HTERT RPE-1 (cell line): ENCODE measurements at regions not wholly inside any gene's neighbourhood (a gene's known extent, or its start where the extent isn't known, plus 50 kb on each side); places are given as distances from the start of the nearest gene placed in this dataset.

Experiments
- in situ Hi-C: fragments of 300-500 bp; cut with MboI; formaldehyde crosslinking; loops from 4 replicates; pipeline ENCODE4 v1.14.3; 2020; ENCODE audit warnings: low sequenced_read_pairs

DNA sequence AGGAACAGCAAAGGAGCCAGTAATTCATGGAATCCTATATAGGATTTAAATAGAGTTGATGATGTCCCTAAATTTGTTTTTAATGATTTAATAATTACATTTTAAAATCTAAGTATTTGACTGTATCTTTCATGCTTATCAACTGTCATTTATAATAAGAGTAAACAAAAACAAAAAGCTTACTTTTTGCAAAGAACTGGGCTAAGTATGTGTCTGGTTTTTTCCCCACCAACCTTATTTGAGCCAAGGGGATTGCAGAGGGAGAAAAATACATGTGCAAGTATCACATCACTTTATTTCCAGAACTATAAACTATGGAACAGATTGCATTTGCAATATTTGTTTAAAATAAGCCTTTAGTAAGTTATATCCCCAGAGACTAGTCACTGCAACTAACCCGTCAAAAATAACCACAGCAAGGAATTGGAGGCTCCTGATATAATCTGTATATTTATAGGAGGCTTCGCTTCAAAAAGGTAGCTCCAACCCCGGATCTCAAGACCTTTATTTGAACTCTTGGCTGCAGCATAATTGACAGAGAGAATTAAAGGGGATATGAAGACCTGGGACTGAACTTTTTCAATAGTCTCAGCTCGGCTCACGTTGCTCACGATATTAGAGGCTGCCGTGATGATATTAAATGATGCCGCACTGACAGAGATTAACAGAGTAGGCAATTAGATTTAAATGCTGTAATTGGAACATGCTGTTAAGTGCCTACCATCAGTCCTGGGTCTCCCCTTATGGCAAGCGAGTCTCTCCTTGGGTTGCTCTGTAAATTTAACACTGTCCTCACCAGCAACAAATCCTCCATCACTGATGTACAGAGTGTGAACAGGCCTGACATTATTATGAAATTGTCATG, 329.1 kb upstream of the NFIA start:
- in situ Hi-C loops = no loop called here

DNA sequence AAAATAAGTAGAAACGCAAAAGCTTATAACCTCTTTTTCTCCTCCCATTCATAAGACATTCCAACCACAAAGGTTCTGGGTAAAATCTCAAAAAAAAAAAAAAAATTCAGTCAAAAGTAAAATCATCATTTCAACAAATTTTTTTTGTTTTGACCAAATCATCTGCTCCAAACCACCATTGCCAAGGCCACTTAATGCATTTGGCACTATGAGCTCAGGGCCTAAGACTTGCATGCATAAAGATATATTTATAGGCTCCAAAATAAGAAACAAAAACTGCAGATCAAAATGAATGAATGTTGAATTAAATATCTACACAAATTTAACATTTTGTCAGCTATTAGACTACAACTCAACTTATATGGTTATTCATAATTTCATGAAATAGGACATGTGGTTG, 331.1 kb upstream of the NFIA start:
- in situ Hi-C loops = no loop called here

DNA sequence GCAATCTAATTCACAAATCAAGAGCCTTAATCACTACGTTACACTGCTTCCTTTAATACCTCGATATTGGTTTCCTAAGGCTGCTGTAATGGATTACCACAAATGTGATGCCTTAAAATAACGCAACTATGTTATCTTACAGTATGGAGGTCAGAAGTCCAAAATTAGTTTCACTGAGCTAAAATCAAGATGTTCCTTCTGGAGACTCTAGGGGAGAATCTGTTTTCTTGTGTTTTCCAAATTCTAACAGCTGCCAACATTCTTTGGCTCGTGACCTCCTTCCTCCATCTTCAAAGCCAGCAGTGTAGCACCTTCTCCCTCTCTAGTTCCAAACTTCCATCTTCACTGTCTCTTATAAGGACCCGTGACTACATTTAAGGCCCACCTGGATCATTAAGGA, 335.0 kb upstream of the NFIA start:
- in situ Hi-C loops = no loop called here

DNA sequence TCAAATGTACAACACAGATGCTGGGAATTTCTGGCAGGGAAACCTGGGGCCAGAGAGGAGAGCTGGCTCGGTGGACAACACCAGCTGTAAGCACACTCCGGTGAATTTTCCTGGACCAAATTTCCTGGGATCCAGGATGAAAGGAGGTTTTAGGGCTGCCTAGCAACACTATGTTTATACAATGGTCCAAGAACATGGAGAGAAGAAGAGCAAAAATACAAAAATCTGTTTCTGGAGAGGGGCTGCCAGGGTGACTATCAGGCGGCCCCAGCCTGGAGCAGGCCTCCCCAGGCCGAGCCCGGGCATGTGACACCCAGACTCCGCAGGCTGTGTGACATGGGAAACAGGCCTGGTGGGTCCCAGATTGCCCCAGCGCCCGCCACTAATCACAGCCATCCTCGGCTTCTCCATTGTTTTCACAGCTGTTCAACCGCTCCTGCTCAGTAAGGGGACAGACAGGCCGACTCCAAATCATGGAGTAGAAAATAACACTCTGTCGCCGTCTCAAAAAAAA, 336.0 kb upstream of the NFIA start:
- in situ Hi-C loops = no loop called here

DNA sequence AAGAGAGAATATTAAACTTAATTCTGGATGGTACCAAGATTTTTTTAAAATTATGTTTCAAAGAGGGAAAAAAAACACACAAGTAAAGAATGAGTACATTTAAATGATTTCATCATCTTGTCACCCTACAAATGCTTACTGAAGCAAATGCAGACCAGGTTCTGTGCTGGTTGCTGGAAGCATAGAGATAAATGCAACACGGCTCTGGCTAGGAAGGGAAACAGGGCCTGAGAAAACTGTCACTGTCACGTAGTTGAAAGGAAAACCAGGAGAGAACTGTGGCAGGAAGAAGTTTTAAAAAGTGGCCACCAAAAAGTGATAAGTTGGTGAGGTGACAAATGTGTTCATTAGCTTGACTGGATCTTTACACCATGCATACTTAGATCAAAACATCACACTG, 336.9 kb upstream of the NFIA start:
- in situ Hi-C loops = no loop called here

DNA sequence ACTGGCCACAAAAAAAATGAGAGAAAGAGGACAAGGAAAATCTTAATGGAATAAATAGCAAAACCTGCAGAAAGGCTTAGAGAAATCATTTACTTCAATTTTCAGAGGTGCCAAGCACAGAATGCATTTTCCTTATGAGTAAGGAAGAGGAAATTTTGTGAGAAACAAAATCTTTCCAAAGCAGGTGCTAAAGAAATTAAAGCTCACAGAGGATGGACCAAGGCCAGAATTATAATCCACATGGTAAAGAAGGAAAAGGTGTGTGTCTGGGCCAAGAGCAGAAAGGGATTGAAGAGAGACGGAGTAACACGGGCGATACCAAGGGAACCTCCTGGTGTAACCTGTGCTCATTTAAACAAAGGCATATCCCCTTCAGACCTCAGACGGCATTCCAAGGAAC, 340.0 kb upstream of the NFIA start:
- in situ Hi-C loops = no loop called here

DNA sequence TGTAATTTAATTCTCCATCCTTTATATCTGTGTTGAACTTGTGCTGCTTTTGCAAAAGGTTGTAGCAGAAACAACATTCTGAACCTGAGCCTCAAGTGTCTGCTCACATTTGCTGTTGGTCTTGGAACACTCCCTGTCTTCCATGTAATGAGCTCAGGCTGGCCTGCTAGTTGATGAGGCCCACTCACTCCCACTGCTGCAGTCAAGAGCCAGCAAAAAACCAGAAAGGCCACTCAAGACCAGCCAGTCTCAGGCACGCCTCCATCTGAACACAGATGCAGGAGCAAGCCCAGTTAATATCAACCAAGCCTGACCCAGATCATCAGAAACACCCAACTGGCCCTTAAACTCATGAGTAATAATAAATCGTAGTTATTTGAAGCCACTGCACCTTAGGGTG, 342.2 kb upstream of the NFIA start:
- in situ Hi-C loops = no loop called here

DNA sequence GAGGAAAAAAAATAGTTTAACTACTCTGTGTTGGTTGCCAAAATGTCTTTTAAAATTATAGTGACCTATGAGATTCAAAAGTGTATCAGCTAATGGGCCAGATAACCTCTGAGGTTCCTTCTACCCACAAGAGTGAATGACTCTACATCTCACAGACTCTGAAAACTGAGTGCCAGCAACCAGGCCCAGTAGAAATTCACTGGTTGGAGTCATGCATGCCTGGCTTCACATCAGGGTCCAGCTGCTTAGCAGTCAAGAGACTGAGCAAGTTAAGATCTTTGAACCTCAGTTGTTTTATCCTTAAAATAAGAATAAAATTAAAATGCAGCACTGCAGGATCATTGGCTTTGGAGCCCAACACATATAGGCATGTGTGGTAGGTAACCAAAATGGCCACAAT, 342.6 kb upstream of the NFIA start:
- in situ Hi-C loops = no loop called here

DNA sequence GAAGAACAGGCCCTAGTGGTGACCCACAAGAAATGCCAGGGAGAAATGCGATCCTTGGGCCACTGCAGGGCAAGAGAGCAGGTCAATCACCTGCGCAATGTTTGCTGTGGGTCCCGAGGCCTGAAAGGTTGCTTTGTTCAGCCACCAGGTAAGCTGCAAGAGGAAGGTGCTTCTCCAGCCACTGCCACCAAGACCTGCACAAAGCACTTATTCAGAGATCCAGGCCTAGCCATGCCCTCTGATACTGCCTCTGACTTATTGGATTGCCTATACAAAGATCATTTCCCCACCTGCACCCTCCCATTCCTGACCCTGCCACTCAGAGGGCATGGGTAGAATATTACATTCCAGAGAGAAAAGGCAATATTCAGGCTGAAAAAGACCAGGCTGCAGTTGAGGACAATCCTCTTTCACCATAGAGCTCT, 349.4 kb upstream of the NFIA start:
- in situ Hi-C loops = no loop called here

DNA sequence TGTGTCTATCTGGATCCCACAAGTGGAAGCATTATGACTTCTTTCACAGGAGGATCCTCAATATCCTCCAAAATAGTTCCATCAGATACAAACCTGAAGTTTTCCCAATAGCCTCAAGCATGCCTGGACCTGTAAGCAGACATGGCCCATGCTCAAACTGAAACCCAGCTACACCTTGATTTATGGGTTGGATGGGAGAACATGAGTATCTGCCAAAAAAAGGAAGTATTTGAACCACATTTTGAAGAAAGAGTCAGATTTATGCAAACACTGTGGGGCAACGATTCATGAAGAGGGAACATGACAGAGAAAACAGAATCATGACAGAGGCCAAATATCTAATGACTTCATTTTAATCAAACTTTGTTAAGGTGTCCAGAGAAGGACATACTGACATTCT, 351.0 kb upstream of the NFIA start:
- in situ Hi-C loops = no loop called here

DNA sequence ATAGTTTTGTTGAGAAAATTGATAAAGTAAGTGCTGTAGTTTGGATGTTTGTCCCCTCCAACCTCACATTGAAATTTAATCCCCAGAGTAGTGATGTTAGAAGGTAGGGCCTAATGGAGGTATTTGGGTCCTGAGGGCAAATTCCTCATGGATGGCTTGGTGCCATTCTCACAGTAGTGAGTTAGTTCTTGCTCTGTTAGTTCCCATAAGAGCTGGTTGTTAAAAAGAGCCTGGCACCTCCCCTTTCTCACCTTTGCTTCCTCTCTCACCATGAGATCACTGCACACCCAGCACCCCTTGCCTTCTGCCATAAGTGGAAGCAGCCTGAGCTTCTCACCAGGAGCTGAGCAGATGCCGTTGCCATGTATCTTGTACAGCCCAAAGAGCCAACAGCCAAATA, 354.8 kb upstream of the NFIA start:
- in situ Hi-C loops = no loop called here

DNA sequence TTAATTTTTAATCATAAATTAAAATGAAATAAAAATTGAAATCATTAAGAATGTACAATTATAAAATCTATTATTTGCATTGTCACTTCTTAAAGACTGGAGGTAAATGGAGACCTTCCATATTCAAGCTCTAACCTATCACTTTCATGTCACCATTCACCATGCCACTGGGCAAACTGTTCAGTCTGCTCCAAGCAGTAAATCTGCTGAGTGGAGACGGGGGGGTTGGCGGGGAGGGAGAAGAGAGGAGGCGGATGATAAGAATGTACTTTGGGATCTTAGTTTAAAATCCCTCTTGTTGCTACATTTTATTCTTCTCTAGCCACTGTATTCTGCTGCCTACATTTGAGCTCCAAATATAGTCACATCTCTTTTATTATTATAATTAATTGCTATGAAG, 365.9 kb upstream of the NFIA start:
- in situ Hi-C loops = no loop called here

DNA sequence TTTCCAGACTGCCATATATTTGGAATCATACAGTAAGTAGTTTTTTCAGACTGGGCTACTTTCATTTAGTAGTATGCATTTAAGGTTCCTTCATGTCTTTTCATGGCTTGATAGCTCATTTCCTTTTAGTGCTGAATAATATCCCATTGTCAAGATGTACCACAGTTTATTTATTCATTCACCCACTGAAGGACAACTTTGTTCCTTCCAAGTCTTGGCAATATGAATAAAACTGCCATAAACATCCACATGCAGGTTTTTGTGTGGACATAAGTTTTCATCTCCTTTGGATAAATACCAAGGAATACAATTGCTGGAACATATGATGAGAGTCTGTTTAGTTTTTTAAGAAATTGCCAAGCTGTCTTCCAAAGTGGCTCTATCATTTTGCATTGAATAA, 366.4 kb upstream of the NFIA start:
- in situ Hi-C loops = no loop called here

DNA sequence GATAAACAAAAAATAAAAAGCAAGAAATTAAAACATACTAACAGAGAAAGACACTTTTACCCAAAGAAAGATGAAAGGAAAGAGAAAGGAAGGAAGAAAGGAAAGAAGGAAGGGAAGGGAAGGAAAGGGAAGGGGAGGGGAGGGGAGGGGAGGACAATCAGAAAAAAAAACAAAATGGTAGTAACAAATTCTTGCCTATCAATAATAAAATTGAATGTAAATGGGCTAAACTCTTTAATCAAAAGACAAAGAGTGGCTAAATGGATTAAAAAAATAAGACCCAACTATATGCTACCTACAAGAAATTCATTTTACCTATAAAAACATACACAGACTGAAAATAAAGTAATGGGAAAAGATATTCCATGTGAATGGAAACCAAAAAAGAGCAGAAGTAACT, 372.9 kb upstream of the NFIA start:
- in situ Hi-C loops = no loop called here

DNA sequence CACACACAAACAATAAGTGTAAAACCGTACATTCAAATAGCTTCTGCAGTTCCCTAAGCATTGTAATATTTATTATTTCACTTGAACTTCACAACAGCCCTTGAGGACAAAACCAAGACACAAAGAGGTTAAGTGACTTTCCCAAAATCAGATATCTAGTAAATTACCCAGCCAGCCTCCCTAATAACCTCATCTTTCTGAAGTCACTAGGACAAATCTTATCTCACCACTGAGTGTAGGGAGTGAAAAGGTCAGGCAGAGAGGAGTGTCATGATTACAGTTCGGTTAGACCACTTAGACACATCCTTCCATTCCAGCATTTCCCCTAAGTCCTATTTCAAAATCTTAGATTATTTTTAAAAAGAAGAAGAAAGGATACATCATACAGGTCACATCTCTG, 377.3 kb upstream of the NFIA start:
- in situ Hi-C loops = no loop called here

DNA sequence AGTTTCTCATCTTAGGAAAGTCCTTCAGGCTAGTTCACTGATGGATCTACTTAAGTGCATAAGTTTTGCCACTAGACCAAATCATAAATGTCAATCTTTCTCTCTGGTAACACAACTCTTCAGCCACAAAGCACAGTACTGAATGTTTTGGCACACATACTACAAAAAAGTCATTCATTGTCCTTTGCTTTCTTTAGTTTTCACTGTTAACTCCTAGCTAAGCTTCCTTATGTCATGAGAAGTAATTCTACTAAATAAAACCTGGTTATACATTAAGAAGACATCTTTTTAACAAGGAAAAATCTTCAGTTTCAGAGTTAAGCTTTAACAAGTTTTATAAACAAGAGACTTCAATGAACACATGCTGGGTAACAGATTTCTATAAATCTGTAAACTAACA, 379.2 kb upstream of the NFIA start:
- in situ Hi-C loops = no loop called here

DNA sequence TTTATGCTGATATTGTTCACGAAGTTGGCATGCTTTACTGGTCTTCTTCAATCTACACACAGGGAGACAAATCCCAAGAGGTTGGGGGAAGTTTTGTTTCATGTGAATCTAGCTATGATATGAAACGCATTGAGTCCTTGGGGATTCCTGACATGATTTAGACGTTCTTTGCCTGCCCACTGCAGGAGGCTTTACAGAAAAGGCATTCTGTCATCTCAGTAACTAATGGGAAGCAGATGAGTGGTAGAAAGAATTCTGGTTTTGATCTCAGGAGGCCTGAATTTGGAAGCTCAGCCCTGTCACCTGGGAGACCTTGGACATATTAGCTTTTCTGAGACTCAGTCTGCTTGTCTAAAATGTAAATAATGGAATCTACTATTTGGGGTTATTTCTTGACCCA, 383.0 kb upstream of the NFIA start:
- in situ Hi-C loops = no loop called here

DNA sequence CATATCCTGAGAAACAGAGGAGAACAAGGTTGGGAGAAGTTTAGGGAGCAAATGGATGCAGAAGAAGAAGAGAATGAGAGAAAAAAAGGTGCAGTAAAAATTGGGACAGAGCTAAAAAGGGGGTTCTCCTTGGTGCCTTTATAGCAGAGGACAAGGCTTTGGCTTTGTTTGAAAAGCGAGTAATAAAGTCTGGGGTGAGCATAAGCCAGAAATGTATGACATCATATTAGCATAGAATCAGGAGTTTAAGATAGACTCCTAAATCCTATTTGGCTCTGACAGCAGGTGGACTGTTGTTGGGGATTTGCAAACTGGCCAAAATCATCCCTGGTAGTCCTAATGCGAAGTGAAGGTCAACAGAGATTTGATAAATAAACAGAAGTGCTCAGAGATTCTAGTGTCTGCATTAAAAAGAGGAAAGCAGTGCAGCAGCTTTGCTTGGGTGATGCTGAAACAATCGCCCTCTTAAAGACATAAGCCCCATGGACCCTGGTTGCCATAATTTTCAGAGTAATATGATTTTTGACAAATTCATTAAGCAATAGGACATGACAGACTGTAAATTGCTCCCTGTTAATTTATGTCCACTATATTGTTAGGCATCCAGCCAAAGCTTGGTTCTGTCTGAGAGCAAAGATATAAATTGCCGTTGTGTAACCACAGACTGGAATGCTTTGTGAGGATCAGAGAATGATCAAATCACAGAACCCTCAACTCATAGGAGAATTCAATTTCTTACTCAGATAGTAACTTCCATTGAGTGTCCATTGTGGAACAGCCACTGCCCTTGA, 385.0 kb upstream of the NFIA start:
- in situ Hi-C loops = no loop called here

DNA sequence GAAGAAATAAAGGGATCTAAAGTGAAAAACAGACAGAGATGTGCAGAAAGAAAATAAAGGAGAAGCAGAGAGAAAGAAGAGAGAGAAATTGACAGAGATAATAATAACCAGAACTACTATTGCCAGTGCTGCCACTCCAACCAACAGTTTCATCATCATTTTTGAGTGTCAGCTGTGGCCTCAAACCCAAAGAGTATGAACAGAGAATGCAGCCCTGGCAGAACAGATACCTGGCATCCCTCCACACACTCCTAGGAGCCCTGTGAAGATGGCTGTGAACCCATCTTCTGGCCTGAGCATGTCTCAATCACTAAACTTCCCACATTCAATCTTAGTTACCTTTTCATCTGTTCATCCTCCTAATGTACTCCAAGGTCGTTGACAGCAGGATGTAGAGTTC, 385.8 kb upstream of the NFIA start:
- in situ Hi-C loops = no loop called here

DNA sequence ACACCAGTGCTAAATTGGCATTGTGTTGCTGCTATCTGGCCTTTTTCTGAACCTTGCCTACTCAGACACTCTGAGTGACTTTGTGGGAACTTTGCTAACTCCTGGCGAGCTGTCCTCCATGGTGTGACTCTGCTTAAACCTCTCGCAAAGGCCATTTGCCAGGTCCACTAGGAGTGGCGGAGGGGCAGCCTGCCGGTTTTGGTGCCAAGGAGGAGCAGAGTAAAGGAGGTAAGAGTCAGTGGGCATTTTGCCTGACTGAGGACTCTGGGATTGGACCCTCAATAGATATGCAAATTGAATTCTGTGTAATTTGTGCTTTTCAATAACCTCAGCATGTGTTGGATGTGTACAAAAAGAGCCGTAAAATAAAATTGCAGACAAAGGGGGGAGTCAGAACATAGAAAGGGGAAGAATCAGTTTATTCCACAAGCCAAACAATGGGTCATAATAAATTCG, 386.6 kb upstream of the NFIA start:
- in situ Hi-C loops = no loop called here

DNA sequence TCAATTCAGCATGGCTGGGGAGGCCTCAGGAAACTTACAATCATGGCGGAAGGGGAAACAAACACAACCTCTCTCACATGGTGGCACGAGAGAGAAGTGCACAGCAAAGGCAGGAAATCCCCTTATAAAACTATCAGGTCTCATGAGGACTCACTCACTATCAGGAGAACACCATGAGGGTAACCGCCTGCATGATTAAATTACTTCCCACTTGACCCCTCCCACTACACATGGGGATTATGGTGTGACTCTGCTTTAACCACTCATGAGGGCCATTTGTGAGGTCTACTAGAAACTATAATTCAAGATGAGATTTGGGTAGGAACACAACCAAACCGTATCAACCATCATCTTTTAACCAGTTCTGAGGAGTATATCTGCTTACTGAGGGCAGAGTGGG, 387.4 kb upstream of the NFIA start:
- in situ Hi-C loops = no loop called here

DNA sequence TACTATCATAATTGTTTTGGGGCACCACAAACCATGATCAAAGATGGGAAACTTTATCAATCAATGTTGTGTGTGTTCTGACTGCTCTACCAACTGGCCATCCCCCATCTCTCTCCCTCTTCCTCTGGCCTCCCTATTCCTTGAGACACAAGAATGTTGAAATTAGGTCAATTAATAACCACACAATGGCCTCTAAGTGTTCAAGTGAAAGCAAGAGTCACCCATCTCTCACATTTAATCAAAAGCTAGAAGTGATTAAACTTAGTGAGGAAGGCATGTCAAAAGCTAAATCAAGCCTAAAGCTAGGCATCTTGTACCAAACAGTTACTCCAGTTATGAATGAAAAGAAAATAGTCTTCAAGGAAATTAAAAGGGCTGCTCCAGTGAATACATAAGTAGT, 390.3 kb upstream of the NFIA start:
- in situ Hi-C loops = no loop called here
